ENCODE measurements at regions not wholly inside any gene's neighbourhood (a gene's known extent, or its start where the extent isn't known, plus 50 kb on each side); places are given as distances from the start of the nearest gene placed in this dataset.

GRCh38 chr3:188976407-188976806, 195.4 kb upstream of the TPRG1 start:
- POLR2A ChIA-PET (ENCODE audit: partially characterized antibody): no interaction called here
- Histone ChIP-seq H3K56ac (replicated peaks; ENCODE audit: insufficient read length, low read depth, low read length) (no peak overlapping the region), H3K9me3 (ENCODE audit: insufficient read depth in 2 of 2, low read depth in 1 of 2, low read length in 1 of 2) (no peaks in the 10 kb centered on the region), H2BK120ac (replicated peaks; ENCODE audit: low read depth, low read length) (no peak overlapping the region), H2AFZ (ENCODE audit: low read length) (0 out of 2 replicates have a peak overlapping the region, but pooled peaks have one; percentile 3), H2BK15ac (ENCODE audit: low read length) (no peak overlapping the region), H3K4me1 (replicated peaks in 1 of 4; ENCODE audit: control insufficient read depth in 3 of 4, insufficient read depth in 4 of 4, low read length in 3 of 4) (no peaks in the 10 kb centered on the region; a peak in 1 of 7 replicates), H4K20me1 (replicated peaks in 1 of 2; ENCODE audit: control insufficient read depth in 1 of 2, insufficient read depth in 2 of 2, low read length in 2 of 2) (no peaks in the 10 kb centered on the region), H3K18ac (ENCODE audit: extremely low read depth, low read length) (no peak overlapping the region), H3K4ac (replicated peaks; ENCODE audit: insufficient read length, low read depth, low read length) (no peak overlapping the region), H3K9ac (replicated peaks in 1 of 4; ENCODE audit: extremely low read depth in 1 of 4, low read depth in 3 of 4, low read length in 3 of 4) (no peak overlapping the region), H2BK5ac (ENCODE audit: low read depth, low read length) (no peak overlapping the region), H4K5ac (ENCODE audit: insufficient read length, low read depth, low read length) (no peak overlapping the region), H2BK12ac (ENCODE audit: low read depth, low read length) (no peak overlapping the region), H3K23ac (ENCODE audit: insufficient read length) (no peak overlapping the region), H3K4me3 (ENCODE audit: extremely low read depth in 1 of 4, insufficient read depth in 2 of 4, low read depth in 3 of 4, low read length in 4 of 4) (no peak overlapping the region), H3K27me3 (replicated peaks in 1 of 4; ENCODE audit: control insufficient read depth in 3 of 4, extremely low read depth in 1 of 4, insufficient read depth in 3 of 4, low read length in 3 of 4) (no peaks in the 10 kb centered on the region), H4K91ac (replicated peaks; ENCODE audit: insufficient read length, low read length) (no peak overlapping the region), H2AK5ac (ENCODE audit: low read depth, low read length) (no peak overlapping the region), H3K23me2 (ENCODE audit: low read depth, low read length) (no peaks in the 10 kb centered on the region), H2BK20ac (ENCODE audit: low read length) (no peak overlapping the region), H3K79me2 (ENCODE audit: control insufficient read depth in 1 of 2, insufficient read depth in 2 of 2, low read length in 2 of 2) (no peaks in the 10 kb centered on the region), H3K79me1 (ENCODE audit: low read depth, low read length) (no peaks in the 10 kb centered on the region), H3K4me2 (ENCODE audit: insufficient read depth in 1 of 2, low read depth in 2 of 2, low read length in 2 of 2) (no peak overlapping the region), H3K36me3 (ENCODE audit: control insufficient read depth in 2 of 4, insufficient read depth in 4 of 4, low read length in 3 of 4) (no peaks in the 10 kb centered on the region; a peak in 1 of 8 replicates), H3K27ac (ENCODE audit: low read depth, low read length) (no peak overlapping the region), H3K14ac (ENCODE audit: insufficient read length) (no peak overlapping the region), H4K8ac (ENCODE audit: extremely low read depth, insufficient read depth, low read length) (no peak overlapping the region)
- DNase-seq (ENCODE audit: low read depth in 1 of 2, low spot score in 2 of 2) (no peak), FAIRE-seq (no peak)
- WGBS, 2 experiments (ENCODE audit: extremely low coverage in 1 of 2, insufficient coverage in 1 of 2, insufficient read length in 1 of 2, insufficient replicate concordance in 2 of 2, low coverage in 1 of 2, low lambda C conversion rate in 2 of 2, missing lambda C conversion rate in 1 of 2): 66% methylated on average over 4 of the region's 4 CpGs; no CpG with 5 or more reads in 1 of the 2 experiments
- CTCF ChIA-PET (ENCODE audit: partially characterized antibody): interaction anchor here (0.7 to 5.5 kb wide), 6 partner anchors 8 to 674 kb away, joined by 3 to 27 read pairs (median 3); no protein-coding TSS in a partner anchor
- no peak for TF ChIP-seq TEAD4 (IDR thresholded peaks at IDR 0.05; ENCODE audit: low read depth, low read length)
- TF ChIP-seq RXRA (IDR thresholded peaks at IDR 0.05; ENCODE audit: insufficient read depth, low read depth, low read length): no peak
- TF ChIP-seq ASH2L (IDR thresholded peaks at IDR 0.05; ENCODE audit: low read length): no peak
- no peak for TF ChIP-seq POU5F1 (IDR thresholded peaks at IDR 0.05; ENCODE audit: low read depth, low read length)
- no peak for TF ChIP-seq RBBP5 (IDR thresholded peaks at IDR 0.05; ENCODE audit: borderline replicate concordance, low read depth, low read length)
- TF ChIP-seq RFX5 (IDR thresholded peaks at IDR 0.05; ENCODE audit: borderline replicate concordance, low read depth, low read length): no peak
- no peak for TF ChIP-seq YY1 (IDR thresholded peaks at IDR 0.05; ENCODE audit: low read depth, low read length)
- TF ChIP-seq ATF3 (IDR thresholded peaks at IDR 0.05; ENCODE audit: insufficient read depth, low read depth, low read length): no peak
- TF ChIP-seq ZNF274 (IDR thresholded peaks at IDR 0.05; ENCODE audit: borderline replicate concordance, extremely low read depth, low read length): no peak
- no peak for TF ChIP-seq SUZ12 (IDR thresholded peaks at IDR 0.05; ENCODE audit: low read length)
- TF ChIP-seq NRF1 (IDR thresholded peaks at IDR 0.05; ENCODE audit: low read depth, low read length): no peak
- TF ChIP-seq RAD21 (IDR thresholded peaks at IDR 0.05 in 1 of 2, conservative IDR thresholded peaks at IDR 0.05 in 1 of 2; ENCODE audit: low read depth in 2 of 2, low read length in 2 of 2): no peak
- no peak for TF ChIP-seq CTBP2 (IDR thresholded peaks at IDR 0.05; ENCODE audit: borderline replicate concordance, insufficient read depth, insufficient read length, low read length)
- no peak for TF ChIP-seq CREB1 (IDR thresholded peaks at IDR 0.05)
- TF ChIP-seq EGR1 (IDR thresholded peaks at IDR 0.05; ENCODE audit: borderline replicate concordance, low read depth, low read length): no peak
